Left lung (tissue), 4 donors: ENCODE measurements at regions not wholly inside any gene's neighbourhood (a gene's known extent, or its start where the extent isn't known, plus 50 kb on each side); places are given as distances from the start of the nearest gene placed in this dataset.

ENCODE experiments used
- ATAC-seq: fragments of 200-7000 bp; cut with Tn5 transposase; one replicate; pipeline ENCODE4 v1.9.1; 2020; ENCODE audit warnings: moderate library complexity
- DNase-seq, 4 donors: peaks; one replicate each; pipeline ENCODE4 v3.0.0-alpha.2; 2013 to 2020
- H3K27ac ChIP-seq, 2 donors: fragments of 200-600 bp; sonication (generic) in 1 of 2; one replicate each; pipeline versions ENCODE4 v1.5.0 to v1.8.0; 2020 to 2021
- H3K27me3 ChIP-seq, 2 donors: fragments of 200-600 bp; sonication (generic) in 1 of 2; one replicate each; pipeline versions ENCODE4 v1.5.0 to v1.8.0; 2020 to 2021
- H3K36me3 ChIP-seq, 2 donors: fragments of 200-600 bp; sonication (generic) in 1 of 2; one replicate each; pipeline versions ENCODE4 v1.5.0 to v1.8.0; 2020 to 2021
- H3K4me1 ChIP-seq, 2 donors: fragments of 200-600 bp; one replicate each; pipeline ENCODE4 v1.8.0; 2021
- H3K4me3 ChIP-seq, 2 donors: fragments of 200-600 bp; sonication (generic) in 1 of 2; one replicate each; pipeline versions ENCODE4 v1.5.0 to v1.8.0; 2020 to 2021; ENCODE audit warnings: mild to moderate bottlenecking in 1 of 2
- H3K9me3 ChIP-seq, 2 donors: fragments of 200-600 bp; sonication (generic) in 1 of 2; one replicate each; pipeline versions ENCODE4 v1.5.0 to v1.8.0; 2020 to 2021
- CTCF ChIP-seq, 2 donors: fragments of 200-600 bp; sonication (generic) in 1 of 2; IDR thresholded peaks; one replicate each; pipeline versions ENCODE4 v1.5.0 to v1.8.0; 2021; ENCODE audit warnings: antibody characterized with exemption in 2 of 2
- intact Hi-C, 2 donors: fragments of 100-400 bp; cut with DNase I; formaldehyde crosslinking; loops; one replicate each; pipeline versions ENCODE4 v1.11.2 to v1.14.2; 2022
- donor health status: DM: no; HTN: yes; CAD: no.
- donor health status: DM: no; HTN: no; CAD: no.

GRCh38 chr6:106794129-106794528, 164.8 kb downstream of the QRSL1 start:
- ATAC-seq (no peak), DNase-seq (no peak)
- Histone ChIP-seq H3K36me3 (no peaks in the 10 kb centered on the region), H3K9me3 (no peaks in the 10 kb centered on the region), H3K27me3 (no peaks in the 10 kb centered on the region), H3K4me1 (no peaks in the 10 kb centered on the region), H3K27ac (no peak overlapping the region), H3K4me3 (no peak overlapping the region)
- intact Hi-C loops: no loop called here
- TF ChIP-seq CTCF (IDR thresholded peaks at IDR 0.05): no peak

GRCh38 chr6:106792536-106793236, 163.3 kb downstream of the QRSL1 start:
- H3K27ac ChIP-seq: no peak overlapping the region
- H3K27me3 ChIP-seq: no peaks in the 10 kb centered on the region
- H3K4me1 ChIP-seq: no peaks in the 10 kb centered on the region
- no peak overlapping the region for H3K4me3 ChIP-seq
- ATAC-seq (no peak), DNase-seq (no peak)
- intact Hi-C loops: no loop called here
- no peaks in the 10 kb centered on the region for H3K9me3 ChIP-seq
- H3K36me3 ChIP-seq: no peaks in the 10 kb centered on the region
- TF ChIP-seq CTCF (IDR thresholded peaks at IDR 0.05): no peak

GRCh38 chr6:106790935-106791334, 161.6 kb downstream of the QRSL1 start:
- Histone ChIP-seq H3K27me3 (no peaks in the 10 kb centered on the region), H3K9me3 (no peaks in the 10 kb centered on the region), H3K27ac (no peak overlapping the region), H3K4me1 (no peaks in the 10 kb centered on the region), H3K4me3 (no peak overlapping the region), H3K36me3 (no peaks in the 10 kb centered on the region)
- ATAC-seq: peak; percentile 59
- intact Hi-C loops: no loop called here
- no peak for DNase-seq
- no peak for TF ChIP-seq CTCF (IDR thresholded peaks at IDR 0.05)

GRCh38 chr6:106790149-106790770, 160.9 kb downstream of the QRSL1 start:
- ATAC-seq: no peak
- H3K4me1 ChIP-seq: no peaks in the 10 kb centered on the region

More at GRCh38 chr6:106790149-106790770, 160.9 kb downstream of the QRSL1 start:
- intact Hi-C loops: no loop called here
- TF ChIP-seq CTCF (IDR thresholded peaks at IDR 0.05): no peak
- Histone ChIP-seq H3K27ac (no peak overlapping the region), H3K4me3 (no peak overlapping the region), H3K27me3 (no peaks in the 10 kb centered on the region), H3K36me3 (no peaks in the 10 kb centered on the region), H3K9me3 (no peaks in the 10 kb centered on the region)
- no peak for DNase-seq
